ENCODE measurements at regions not wholly inside any gene's neighbourhood (a gene's known extent, or its start where the extent isn't known, plus 50 kb on each side); places are given as distances from the start of the nearest gene placed in this dataset.

DNA sequence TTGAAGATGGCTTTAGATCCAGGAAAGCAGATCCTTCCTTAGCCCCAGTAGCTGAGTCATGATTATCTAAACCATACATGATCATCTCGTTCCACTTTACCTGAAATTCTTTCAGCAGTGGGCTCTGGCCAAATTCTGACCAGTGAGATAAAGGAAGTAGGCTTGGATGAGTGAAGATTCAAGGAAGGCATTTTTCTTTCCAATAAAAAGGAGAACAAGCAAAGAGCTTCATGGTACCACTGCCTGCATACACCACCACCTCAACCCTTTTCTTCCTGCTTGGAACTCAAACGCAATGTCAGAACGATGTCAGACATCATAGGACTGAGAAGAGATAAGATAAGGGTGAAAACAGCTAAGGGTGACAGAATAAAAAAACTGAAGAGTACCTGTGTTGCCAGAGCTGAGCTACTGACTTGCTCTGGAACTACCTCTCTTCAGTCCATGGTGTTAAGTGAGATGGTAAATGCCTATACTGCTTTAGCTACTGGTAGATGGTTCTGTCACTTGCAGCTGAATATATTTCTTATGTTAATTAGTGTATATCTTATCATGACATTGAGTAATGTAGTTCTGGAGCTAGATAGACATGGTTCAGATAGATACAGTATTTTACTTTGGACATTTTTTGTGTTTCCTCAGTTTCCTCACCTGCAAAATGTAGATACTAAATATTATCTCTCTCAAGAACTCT is 58.7 kb upstream of the ACVR1 start:
- DNase-seq (ENCODE audit: low spot score): no peak

DNA sequence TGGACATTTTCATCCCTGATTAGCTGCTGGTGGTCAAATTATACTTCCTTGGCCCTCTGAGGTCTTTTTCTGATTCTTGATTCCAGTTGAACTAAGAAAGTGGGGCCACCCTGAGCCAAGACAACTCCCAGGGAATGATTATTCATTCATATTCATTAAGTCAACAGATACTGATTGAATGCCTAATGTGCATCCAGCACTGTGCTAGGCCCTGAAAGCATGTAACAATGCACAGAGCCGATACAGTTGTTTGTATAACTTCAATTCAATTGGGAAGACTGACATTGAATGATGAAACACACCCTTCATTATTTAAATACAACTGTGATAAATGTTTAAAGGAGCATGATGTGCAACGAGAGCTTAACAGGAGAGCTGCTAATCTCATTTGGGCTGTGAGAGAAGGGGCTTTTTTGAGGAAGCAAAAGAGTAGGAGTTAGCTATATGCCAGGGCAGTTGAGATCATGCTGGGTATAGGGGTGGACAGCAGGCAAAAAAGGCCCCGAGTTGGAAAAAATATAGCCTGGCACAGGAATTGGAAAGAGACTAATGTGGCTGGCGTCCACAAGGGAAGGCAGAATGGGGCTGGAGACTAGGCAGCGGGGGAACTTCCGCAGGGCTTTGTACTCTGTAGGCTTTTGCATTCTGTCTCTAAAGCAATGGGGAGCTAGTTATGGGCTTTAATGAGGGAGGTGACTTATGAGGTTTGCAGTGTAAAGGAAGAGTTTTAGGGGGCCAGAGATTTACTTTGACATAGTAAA is 57.2 kb upstream of the ACVR1 start:
- no peak for DNase-seq (ENCODE audit: low spot score)

DNA sequence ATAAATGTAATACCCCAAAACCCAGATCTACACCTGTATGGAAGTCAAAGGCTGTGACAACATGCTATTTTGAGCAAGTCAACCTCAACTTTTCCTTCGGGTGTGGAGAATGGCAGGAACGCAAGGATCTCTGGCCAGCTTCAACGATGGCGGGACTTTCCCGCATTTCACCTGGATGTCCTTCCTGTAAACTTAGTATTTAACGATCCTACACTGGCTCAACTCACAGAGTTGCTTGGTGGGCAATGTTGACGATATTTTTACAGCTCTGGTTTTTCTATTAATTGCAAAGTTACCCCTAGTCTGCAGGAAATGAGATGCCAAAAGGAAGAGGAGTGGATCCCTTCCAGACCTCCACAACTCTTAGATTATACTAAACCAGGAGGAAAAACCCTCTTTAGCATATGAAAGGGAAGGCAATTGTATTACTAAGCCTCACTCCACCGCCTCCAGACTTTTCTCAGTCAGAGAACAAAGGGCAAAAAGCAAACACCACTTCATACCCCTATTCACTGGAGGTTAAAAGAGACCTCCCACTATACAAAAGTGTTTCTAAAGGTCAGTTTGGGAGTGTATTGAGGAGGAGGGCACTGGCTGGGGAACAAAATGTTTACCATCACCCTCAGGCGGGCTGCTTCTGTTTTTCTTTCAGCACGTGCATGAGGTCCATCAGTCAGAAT is 56.5 kb upstream of the ACVR1 start:
- no peak for DNase-seq (ENCODE audit: low spot score)

DNA sequence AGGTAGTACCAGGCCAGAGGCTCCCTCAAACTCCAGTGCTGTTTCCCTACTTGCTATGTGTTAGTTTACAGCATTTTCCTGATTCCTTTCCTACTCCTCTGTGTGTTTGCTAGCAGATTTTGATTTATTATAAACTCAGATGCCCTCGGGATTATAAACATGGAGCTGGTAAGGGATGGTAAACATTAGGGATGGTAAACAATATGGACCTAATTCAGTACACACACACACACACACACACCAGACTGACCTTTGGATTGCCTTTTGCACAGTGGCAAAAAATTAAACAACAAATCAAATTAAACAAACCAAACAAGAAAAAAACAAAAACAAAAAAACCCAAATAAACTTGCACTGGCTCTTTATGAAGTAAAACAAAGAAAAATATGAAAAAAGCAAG is 55.4 kb upstream of the ACVR1 start:
- DNase-seq (ENCODE audit: low spot score): no peak

DNA sequence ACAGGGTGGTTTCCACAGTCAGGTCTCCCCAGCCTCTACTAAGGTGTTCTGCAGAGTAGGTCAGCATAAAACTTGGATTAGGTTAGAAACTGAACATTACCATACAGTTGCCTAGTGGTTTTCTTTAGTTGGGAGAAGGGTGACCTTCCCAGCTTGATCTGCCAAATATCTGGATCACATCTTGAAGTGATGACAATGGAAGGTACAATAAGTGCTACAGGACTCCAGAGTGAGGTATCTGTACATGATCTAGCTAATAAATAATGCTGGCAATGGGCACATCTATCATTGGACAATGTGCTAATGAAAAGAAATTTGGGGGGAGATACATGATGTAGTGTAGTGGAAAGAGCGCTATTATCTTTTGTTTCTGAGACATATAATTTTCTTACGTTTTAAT is 54.6 kb upstream of the ACVR1 start:
- DNase-seq (ENCODE audit: low spot score): no peak

DNA sequence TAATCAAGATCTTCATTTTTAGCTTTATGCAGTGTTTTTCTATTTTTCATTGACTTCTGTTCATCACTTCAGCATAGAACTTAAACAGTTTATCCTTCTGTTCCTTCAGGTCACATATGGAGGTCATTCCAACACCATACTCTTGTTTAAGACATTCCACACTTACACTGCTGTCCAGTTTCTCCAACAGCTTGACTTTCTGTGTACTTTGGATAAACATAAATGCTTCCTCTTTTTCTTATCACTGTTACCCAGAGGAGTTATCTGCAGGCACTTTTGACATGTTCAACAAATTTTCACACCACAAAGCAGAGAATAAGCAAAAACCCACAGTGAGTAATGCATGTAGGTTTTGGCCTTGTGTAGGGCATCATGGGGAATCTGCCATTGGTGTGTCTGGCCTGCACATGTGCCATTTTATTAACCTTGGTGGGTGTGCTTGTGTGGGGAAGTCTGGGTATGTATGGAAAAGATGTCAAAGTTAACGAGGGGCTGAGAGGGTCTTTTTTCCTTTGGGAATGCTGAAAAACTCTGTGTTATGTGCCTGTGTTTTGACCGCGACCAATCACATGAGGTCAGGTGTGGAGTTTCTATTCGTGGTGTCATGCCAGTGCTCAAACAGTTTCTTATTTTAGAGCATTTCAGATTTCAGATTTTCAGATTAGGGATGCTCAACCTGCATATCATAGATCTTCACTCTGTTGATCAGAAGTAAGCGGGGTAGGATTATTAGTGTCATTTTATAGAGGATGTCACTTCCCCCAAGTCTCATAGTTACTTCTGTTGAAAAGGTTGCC is 53.9 kb upstream of the ACVR1 start:
- DNase-seq (ENCODE audit: low spot score): no peak

DNA sequence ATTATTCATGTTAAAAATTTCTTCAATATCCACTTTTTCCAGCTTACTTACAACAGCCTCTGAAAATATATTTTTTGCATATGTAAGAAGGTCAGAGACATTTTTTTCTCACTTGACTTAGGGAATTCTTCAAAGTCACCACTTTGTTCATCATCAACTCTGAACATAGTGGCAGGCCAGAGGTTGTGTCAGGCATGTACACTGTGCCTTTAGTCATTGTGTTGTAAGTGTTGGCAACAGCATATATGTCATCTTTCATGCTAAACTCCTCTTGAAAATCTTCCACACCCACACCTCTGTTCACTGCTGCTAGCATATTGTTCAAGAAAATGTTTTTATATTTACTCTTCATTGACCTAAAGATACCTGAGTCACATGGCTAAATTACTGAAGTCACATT is 52.2 kb upstream of the ACVR1 start:
- no peak for DNase-seq (ENCODE audit: low spot score)

DNA sequence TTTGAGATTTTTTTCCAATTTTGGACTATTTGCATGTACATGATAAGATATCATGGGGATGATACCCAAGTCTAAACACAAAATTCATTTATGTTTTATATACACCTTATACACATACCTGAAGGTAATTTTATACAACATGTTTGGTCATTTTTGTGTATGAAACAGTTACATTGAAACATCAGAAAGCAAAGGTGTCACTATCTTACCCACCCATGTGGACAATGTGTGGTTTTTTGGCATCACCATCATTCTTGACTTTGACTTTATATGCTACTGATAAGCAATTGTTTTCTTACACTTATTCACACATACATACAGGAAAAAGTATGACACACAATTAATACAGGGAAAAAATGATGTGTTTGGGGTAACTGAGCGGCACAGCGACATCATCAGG is 51.0 kb upstream of the ACVR1 start:
- DNase-seq (ENCODE audit: low spot score): no peak

Measured in H4 (cell line).